ENCODE measurements at regions not wholly inside any gene's neighbourhood (a gene's known extent, or its start where the extent isn't known, plus 50 kb on each side); places are given as distances from the start of the nearest gene placed in this dataset.

- no peak for DNase-seq (ENCODE audit: low read depth)
These were observed 102.8 kb upstream of the WNT4 start for GRCh38 chr1:22245726-22246125.

- no peak for DNase-seq (ENCODE audit: low read depth)
These were observed 104.0 kb upstream of the WNT4 start for GRCh38 chr1:22246755-22247480.

DNA sequence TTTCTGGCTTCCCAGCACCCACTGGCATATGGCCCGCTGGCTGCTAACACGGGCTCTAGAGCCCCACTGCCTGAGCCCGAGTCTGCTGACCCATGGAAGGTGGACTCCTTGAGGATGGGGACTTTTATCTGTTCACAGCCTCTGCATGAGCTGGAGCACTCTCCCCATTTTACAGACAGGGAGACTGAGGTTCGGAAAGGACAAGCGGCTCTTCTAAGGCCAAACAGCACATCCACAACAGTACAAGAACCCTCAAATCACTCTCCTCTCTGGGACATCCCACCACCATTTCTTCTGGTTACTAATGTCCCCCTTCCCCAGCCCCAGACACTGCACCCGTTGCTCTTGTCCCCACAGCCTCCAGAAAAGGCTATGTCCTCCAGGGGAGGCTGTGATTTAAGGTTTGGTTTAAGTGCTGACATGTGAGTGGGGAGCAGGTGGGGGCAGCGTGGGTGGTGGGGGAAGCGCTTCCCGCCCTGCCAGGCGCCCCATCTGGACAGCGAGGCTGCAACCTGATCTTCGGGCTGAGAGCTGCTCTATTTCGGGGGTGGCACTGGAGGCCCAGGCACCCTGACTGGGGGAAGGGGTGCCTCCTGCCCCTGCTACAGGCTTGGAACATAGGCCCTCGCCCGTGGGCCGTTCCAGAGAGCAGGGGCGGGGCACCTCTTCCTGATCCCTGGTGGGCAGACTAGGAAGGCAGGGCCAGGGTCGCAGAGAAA, 104.8 kb upstream of the WNT4 start:
- DNase-seq (ENCODE audit: low read depth): no peak

- no peak for DNase-seq (ENCODE audit: low read depth)
These were observed 105.8 kb upstream of the WNT4 start for GRCh38 chr1:22248746-22249145.

- no peak for DNase-seq (ENCODE audit: low read depth)
These were observed 107.2 kb upstream of the WNT4 start for GRCh38 chr1:22249928-22250680.

DNA sequence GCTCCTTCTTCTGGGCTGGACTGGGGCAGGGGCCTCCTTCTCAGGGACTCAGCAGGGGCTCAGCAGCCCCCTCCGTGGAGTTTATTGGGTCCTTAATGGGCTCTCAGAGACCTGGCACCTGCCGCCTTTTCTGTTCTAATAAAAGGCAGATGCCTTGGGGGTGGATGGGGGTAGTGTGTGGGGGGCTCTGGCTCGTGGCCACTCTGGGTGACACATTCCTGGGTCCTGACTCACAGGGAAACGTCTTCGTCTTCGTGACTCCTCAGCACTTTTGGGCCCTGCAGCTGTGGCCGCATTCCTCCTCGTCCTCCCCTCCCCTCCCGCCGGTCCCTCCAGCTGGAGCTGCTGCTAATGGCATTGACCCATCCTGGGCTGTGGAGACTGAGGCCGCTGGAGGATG, 107.8 kb upstream of the WNT4 start:
- no peak for DNase-seq (ENCODE audit: low read depth)

- DNase-seq (ENCODE audit: low read depth): no peak
These were observed 109.4 kb upstream of the WNT4 start for GRCh38 chr1:22252251-22252650.

GRCh38 chr1:22253012-22253790, 110.3 kb upstream of the WNT4 start:
- DNase-seq (ENCODE audit: low read depth): no peak

DNA sequence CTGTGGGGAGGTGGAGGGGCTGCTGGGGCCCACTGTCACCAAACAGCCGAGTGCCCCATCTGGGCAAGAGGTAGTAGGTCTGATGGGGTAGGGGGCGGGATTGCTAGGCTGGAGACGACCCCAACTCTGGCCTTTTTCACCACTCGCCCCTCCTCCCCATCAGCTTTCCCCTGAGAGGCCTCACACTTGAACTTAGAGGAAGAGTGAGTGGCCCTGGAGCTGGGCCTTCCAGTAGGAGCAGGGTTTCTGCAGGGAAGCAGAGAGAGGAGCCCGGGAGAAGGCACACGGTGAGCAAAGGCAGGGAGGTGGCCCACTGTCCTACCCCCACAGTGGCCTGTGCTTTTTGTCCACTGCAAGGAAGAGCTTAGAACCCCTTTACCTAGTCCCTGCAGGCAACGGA, 111.9 kb upstream of the WNT4 start:
- DNase-seq (ENCODE audit: low read depth): no peak

- no peak for DNase-seq (ENCODE audit: low read depth)
These were observed 112.7 kb upstream of the WNT4 start for GRCh38 chr1:22255341-22256212.

DNA sequence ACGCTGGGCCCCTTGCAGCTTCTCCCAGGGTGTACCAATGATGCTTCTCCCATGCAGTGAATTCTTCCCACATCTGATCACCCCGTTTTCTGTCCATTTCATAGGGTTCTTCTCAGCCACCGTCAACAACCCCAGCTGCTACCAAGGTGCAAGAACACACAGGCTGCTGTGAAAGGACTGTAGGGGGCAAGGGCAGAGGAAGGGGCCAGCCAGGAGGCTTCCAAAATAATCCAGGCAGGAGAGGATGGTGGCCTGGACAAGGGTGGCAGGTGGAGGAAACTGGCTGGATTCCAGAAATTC, 113.3 kb upstream of the WNT4 start:
- DNase-seq (ENCODE audit: low read depth): no peak

DNA sequence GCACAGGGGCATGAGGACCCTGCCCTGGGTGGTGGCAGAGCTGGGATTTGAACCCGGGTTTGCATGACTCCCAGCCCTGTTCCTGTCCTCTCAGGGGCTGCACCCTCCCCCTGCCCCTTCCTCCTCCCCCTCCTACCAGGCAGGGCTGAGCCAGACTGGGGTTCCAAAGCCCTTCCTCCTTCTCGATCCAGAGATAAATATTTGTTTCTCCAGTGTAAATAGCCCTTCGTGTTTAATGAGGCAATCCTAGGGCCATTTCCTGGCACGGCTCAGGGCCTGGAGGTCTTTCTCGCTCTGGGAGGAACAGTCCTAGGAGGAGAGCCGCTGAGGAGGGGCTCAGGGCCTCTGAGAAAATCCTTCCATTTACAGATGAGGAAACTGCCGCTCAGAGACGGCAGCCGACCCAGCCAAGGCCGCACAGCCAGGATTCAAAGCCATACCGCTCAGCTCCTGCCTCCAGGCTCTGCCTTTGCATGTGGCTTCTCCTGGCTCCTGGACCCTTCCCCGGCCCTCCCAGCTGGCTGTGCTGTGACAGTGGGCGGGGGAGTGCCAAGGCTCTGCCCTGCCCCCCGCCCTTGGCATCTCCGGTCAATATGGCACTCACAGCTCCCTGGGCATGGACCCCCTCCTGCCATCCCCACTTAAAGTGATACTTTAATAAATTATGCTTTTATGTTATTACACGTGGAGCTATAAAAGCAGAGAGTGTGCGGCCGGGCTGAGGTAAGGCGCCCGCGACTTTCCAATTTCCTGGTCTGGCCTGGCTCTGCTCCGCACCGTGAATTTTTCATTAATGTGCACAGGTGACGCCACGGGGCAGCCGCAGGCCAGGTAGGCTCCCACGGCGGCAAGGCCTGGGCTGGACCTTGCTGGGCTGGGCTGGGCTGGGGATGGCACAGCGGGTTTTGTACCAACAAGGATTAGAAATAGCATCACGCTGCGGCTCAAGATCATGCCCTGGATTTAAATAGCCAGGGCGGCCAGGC, 114.7 kb upstream of the WNT4 start:
- DNase-seq (ENCODE audit: low read depth): no peak

DNA sequence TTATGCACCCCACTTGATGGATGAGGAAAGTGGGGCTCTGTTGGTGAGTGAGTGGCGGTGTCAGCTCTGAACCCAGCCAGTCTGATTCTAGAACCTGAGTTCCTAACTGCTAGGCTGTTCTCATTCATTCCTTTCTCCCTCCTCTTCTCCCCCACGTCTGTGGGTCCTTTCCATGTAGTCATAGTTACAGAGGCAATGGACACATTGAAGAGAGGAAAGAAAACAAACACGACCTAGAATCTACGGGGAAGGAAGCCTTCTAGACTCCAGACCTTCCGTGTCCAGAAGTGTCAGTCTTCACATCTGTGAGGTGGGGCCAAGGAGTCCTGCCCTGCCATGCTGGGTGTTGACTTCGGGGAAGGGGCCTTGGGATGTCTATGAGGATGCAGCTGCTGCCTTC, 115.8 kb upstream of the WNT4 start:
- DNase-seq (ENCODE audit: low read depth): no peak

DNA sequence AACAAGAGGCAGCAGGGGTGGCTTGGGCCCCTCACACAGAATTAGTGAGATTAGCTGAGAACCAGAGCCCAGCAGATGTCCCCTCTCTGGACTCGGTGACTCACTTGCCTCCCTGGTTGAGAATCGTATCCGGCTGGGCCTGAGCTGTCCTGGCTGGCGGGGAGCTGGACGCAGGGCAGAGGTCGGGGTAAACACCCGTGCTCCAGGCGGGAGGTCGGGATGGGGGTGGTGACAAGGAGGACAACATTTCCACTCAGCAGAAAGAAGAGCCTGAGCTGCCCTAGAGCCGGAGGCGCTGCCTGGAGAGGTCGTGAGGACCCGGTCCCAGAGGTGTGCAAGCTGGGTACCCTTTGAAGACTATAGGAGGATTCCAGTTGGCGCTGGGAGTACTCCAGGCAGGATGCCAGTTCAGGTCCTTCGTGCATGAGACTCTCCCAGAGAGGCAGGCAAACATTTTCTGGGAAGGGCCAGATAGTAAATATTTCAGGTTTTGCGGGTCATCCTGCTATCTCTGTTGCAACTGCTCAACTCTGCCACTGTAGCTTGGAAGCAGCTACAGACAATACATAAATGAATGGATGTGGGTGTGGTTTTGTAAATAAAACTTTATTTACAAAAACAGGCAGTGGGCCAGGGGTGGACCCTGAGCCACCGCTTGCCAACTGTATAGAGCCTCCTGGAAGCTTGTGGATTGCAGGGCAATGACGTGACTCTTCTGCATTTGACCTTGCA, 116.8 kb upstream of the WNT4 start:
- no peak for DNase-seq (ENCODE audit: low read depth)

DNA sequence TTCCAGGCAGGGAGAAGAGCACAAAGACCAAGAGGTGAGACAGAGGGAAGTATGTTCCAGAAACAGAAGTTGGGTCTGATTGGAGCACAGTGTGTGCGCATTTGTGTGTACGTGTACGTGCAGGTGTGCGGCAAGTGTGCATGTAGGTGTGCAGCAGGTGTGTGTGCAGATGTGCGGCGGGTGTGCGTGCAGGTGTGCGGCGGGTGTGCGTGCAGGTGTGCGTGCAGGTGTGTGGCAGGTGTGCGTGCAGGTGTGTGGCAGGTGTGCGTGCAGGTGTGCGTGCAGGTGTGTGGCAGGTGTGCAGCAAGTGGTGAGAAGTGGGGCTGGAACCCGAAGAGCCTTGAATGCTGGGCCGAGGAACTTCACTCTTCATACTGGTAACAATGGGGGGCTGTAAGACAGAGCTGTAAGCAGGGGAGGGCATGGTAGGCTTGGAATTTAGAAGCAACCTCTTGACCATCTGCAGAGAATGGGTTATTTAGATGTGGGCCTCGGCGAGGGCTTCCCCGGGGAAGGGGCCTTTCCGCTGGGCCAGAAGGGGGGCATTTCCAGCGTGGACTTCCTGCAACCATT, 118.0 kb upstream of the WNT4 start:
- DNase-seq (ENCODE audit: low read depth): no peak

DNA sequence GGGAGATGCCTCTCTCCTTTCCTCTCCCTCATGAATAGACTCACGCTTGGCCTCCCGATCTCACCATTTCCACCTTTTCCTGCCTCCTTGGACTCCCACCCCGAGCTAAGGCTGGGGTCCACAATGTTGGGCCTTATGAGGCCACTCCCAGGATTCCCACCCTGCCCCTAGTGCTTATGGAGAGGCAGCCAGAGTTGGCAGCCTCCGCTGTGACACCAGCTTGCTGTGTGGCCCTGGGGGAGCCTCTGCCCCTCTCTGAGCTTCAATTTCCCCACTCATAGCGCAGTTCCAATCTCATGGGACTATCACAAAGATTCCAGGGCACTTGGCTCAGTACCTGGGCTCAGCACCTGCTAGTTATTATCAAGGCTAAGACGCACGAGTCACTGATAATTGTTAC, 118.7 kb upstream of the WNT4 start:
- no peak for DNase-seq (ENCODE audit: low read depth)

DNA sequence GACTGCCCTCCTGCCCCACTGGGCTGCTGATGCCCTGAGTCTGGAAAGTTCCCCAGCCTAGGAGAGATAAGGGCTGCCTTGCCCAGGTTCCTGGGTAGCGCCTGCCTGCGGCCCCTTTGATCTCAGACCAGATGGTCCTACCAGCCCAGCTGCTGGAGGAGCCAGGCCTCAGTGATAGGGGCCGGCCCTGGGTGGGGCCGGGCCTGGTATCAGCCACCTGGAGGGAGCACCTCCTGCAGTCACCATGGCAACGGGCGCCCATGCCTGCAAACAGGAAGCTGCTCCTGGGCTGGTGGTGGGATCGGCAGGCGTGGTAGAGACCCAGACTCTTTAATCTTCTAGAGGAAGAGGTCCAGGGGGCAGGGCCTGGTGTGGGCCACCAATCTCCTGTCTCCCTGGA, 119.7 kb upstream of the WNT4 start:
- DNase-seq (ENCODE audit: low read depth): no peak

DNA sequence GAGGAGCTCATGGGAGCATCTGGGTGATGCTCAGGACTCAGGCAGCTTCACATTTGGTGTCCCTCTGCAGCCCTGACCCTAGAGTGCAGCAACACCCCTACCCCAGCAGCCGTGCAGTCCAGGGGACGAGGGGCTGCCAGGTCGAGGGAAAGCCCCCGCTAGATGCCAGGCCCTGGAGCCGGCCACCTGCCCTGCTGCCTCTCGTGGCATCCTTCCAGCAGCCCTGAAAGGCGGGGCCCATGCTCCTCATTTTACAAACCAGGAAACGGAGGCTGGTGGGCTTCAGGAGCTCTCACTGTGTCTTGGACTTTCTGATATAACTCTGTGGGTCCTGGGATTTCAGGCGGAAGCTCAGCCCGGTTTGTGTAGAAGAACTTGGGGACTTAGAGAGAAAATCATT, 120.5 kb upstream of the WNT4 start:
- DNase-seq (ENCODE audit: low read depth): no peak

Data from stimulated activated CD4-positive, alpha-beta T cell treated with anti-CD3 and anti-CD28 coated beads, Interleukin-2, amount 100 ng/mL, for 4 hours (primary cell).